ENCODE measurements at regions not wholly inside any gene's neighbourhood (a gene's known extent, or its start where the extent isn't known, plus 50 kb on each side); places are given as distances from the start of the nearest gene placed in this dataset.

- Histone ChIP-seq H3K79me2 (ENCODE audit: low read length) (no peaks in the 10 kb centered on the region), H2AFZ (ENCODE audit: low read depth, low read length) (no peak overlapping the region), H3K36me3 (replicated peaks; ENCODE audit: low read depth, low read length) (no peaks in the 10 kb centered on the region), H3K4me2 (ENCODE audit: low read length) (no peak overlapping the region), H3K9me3 (ENCODE audit: insufficient read depth, low read length) (no peaks in the 10 kb centered on the region), H3K27ac (ENCODE audit: low read length) (no peak overlapping the region), H3K9ac (ENCODE audit: low read length) (no peak overlapping the region), H3K4me3 (ENCODE audit: low read length) (no peak overlapping the region), H4K20me1 (ENCODE audit: insufficient read depth, low read length) (no peaks in the 10 kb centered on the region), H3K27me3 (ENCODE audit: low read depth, low read length) (no peaks in the 10 kb centered on the region), H3K4me1 (ENCODE audit: low read length) (no peaks in the 10 kb centered on the region)
- no peak for TF ChIP-seq EZH2phosphoT487 (IDR thresholded peaks at IDR 0.05; ENCODE audit: low read depth)
- TF ChIP-seq, protein P1, sequence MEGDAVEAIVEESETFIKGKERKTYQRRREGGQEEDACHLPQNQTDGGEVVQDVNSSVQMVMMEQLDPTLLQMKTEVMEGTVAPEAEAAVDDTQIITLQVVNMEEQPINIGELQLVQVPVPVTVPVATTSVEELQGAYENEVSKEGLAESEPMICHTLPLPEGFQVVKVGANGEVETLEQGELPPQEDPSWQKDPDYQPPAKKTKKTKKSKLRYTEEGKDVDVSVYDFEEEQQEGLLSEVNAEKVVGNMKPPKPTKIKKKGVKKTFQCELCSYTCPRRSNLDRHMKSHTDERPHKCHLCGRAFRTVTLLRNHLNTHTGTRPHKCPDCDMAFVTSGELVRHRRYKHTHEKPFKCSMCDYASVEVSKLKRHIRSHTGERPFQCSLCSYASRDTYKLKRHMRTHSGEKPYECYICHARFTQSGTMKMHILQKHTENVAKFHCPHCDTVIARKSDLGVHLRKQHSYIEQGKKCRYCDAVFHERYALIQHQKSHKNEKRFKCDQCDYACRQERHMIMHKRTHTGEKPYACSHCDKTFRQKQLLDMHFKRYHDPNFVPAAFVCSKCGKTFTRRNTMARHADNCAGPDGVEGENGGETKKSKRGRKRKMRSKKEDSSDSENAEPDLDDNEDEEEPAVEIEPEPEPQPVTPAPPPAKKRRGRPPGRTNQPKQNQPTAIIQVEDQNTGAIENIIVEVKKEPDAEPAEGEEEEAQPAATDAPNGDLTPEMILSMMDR (IDR thresholded peaks at IDR 0.05; ENCODE audit: low read depth, low read length): no peak
Observed at GRCh38 chrX:69014200-69014599, 151.1 kb downstream of the PJA1 start.

- H3K27me3 ChIP-seq (ENCODE audit: low read depth, low read length): peaks cover 13% of the 10 kb centered on the region
- no peaks in the 10 kb centered on the region for H3K4me1 ChIP-seq (ENCODE audit: low read length)
- no peaks in the 10 kb centered on the region for H3K36me3 ChIP-seq (replicated peaks; ENCODE audit: low read depth, low read length)
- H2AFZ ChIP-seq (ENCODE audit: low read depth, low read length): no peak overlapping the region
- H3K9ac ChIP-seq (ENCODE audit: low read length): no peak overlapping the region
- no peaks in the 10 kb centered on the region for H3K79me2 ChIP-seq (ENCODE audit: low read length)
- no peak overlapping the region for H3K4me2 ChIP-seq (ENCODE audit: low read length)
- H4K20me1 ChIP-seq (ENCODE audit: insufficient read depth, low read length): no peaks in the 10 kb centered on the region
- no peak overlapping the region for H3K27ac ChIP-seq (ENCODE audit: low read length)
- TF ChIP-seq, protein P1 (IDR thresholded peaks at IDR 0.05; ENCODE audit: low read depth, low read length): no peak
- TF ChIP-seq EZH2phosphoT487 (IDR thresholded peaks at IDR 0.05; ENCODE audit: low read depth): no peak
- no peaks in the 10 kb centered on the region for H3K9me3 ChIP-seq (ENCODE audit: insufficient read depth, low read length)
- no peak overlapping the region for H3K4me3 ChIP-seq (ENCODE audit: low read length)
Observed at GRCh38 chrX:69010339-69010738, 154.9 kb downstream of the PJA1 start.

DNA sequence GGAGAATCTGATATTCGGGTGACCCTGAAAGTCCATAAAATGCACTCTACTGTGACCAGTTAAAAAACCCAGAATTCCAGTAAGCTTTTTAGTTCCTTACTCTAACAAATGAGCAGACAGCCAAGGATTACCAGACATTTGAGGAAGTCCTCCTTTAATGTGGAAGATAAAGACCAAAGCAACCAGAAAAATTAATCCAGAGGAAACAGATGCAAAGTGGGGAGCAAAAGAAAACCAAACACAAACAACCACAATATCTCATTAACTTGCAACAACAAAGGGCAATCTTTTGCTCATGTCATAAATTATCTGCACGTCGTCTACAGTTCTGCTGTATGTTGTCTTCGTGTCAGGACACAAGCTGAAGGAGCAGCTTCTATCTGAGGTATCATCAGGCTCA, 164.4 kb downstream of the PJA1 start:
- Histone ChIP-seq H3K9me3 (ENCODE audit: insufficient read depth, low read length) (no peaks in the 10 kb centered on the region), H3K36me3 (replicated peaks; ENCODE audit: low read depth, low read length) (no peaks in the 10 kb centered on the region), H3K9ac (ENCODE audit: low read length) (no peak overlapping the region), H3K79me2 (ENCODE audit: low read length) (no peaks in the 10 kb centered on the region), H3K4me2 (ENCODE audit: low read length) (no peak overlapping the region), H4K20me1 (ENCODE audit: insufficient read depth, low read length) (no peaks in the 10 kb centered on the region), H3K27ac (ENCODE audit: low read length) (no peak overlapping the region), H3K27me3 (ENCODE audit: low read depth, low read length) (no peaks in the 10 kb centered on the region; the same call in 1 of the 2 replicates), H3K4me1 (ENCODE audit: low read length) (no peaks in the 10 kb centered on the region), H2AFZ (ENCODE audit: low read depth, low read length) (no peak overlapping the region), H3K4me3 (ENCODE audit: low read length) (no peak overlapping the region)
- no peak for TF ChIP-seq EZH2phosphoT487 (IDR thresholded peaks at IDR 0.05; ENCODE audit: low read depth)
- TF ChIP-seq, protein P1 (IDR thresholded peaks at IDR 0.05; ENCODE audit: low read depth, low read length): no peak

DNA sequence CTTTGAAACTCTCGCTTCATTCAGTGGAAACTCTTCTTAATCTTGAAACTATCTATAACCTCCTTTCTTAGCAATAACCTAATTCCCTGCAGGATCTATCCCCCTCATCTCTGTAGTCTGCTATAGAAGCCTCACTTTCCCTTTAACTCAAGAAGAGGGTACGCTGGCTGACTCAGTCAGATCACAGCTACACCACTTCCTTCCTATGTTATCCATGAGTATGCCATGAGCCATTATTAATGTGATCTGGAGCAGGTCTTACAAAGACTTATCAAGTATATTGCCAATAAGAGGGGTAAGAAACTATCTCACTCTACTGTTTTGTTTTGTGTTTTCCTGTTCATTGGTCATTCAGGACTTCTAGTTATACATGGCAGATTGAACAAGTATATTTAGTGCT, 165.3 kb downstream of the PJA1 start:
- no peaks in the 10 kb centered on the region for H3K79me2 ChIP-seq (ENCODE audit: low read length)
- no peaks in the 10 kb centered on the region; the same call in 1 of the 2 replicates for H3K27me3 ChIP-seq (ENCODE audit: low read depth, low read length)
- no peak overlapping the region for H2AFZ ChIP-seq (ENCODE audit: low read depth, low read length)
- H3K9me3 ChIP-seq (ENCODE audit: insufficient read depth, low read length): no peaks in the 10 kb centered on the region
- H3K4me1 ChIP-seq (ENCODE audit: low read length): no peaks in the 10 kb centered on the region
- H3K36me3 ChIP-seq (replicated peaks; ENCODE audit: low read depth, low read length): no peaks in the 10 kb centered on the region
- no peak overlapping the region for H3K4me3 ChIP-seq (ENCODE audit: low read length)
- no peak overlapping the region for H3K27ac ChIP-seq (ENCODE audit: low read length)
- no peak overlapping the region for H3K4me2 ChIP-seq (ENCODE audit: low read length)
- no peak for TF ChIP-seq EZH2phosphoT487 (IDR thresholded peaks at IDR 0.05; ENCODE audit: low read depth)
- TF ChIP-seq, protein P1 (IDR thresholded peaks at IDR 0.05; ENCODE audit: low read depth, low read length): no peak
- H3K9ac ChIP-seq (ENCODE audit: low read length): no peak overlapping the region
- H4K20me1 ChIP-seq (ENCODE audit: insufficient read depth, low read length): no peaks in the 10 kb centered on the region

All from OCI-LY3 (cell line).